H4 (cell line): ENCODE measurements at regions not wholly inside any gene's neighbourhood (a gene's known extent, or its start where the extent isn't known, plus 50 kb on each side); places are given as distances from the start of the nearest gene placed in this dataset.
"Not testable (repeated sequence)": the region's sequence is repeated elsewhere in the genome, so short reads cannot be mapped to it uniquely, and the experiment has no call there.

Experiments used
- DNase-seq: peaks from one replicate; pipeline ENCODE4 v3.0.0-alpha.2; 2015; ENCODE audit warnings: low spot score

- DNase-seq = not testable (repeated sequence)
These were observed 205.1 kb downstream of the NPIPB11 start for GRCh38 chr16:29201296-29202024.

- DNase-seq = not testable (repeated sequence)
These were observed 205.8 kb downstream of the NPIPB11 start for GRCh38 chr16:29200681-29201080.

- peak; percentile 38 for DNase-seq
These were observed 206.3 kb downstream of the NPIPB11 start for GRCh38 chr16:29200135-29200601.

GRCh38 chr16:29199626-29200025 lies 206.9 kb downstream of the NPIPB11 start:
- not testable (repeated sequence) for DNase-seq

- DNase-seq = no peak
These were observed 207.6 kb downstream of the NPIPB11 start for GRCh38 chr16:29198731-29199521.

- DNase-seq = no peak
These were observed 208.3 kb downstream of the NPIPB11 start for GRCh38 chr16:29198231-29198630.

- DNase-seq = not testable (repeated sequence)
These were observed 208.9 kb downstream of the NPIPB11 start for GRCh38 chr16:29197494-29198100.

GRCh38 chr16:29196746-29197145 lies 209.8 kb downstream of the NPIPB11 start:
- not testable (repeated sequence) for DNase-seq

GRCh38 chr16:29195116-29195872 lies 210.4 kb downstream of the LAT start:
- DNase-seq = not testable (repeated sequence)

- not testable (repeated sequence) for DNase-seq
These were observed 209.5 kb downstream of the LAT start for GRCh38 chr16:29194185-29194844.

- DNase-seq = not testable (repeated sequence)
These were observed 208.8 kb downstream of the LAT start for GRCh38 chr16:29193634-29194033.

- DNase-seq = not testable (repeated sequence)
These were observed 208.4 kb downstream of the LAT start for GRCh38 chr16:29193248-29193574.

GRCh38 chr16:29192329-29193247 lies 207.7 kb downstream of the LAT start:
- DNase-seq = no peak

GRCh38 chr16:29191636-29192180 lies 206.9 kb downstream of the LAT start:
- DNase-seq = not testable (repeated sequence)

GRCh38 chr16:29190553-29191431 lies 205.9 kb downstream of the LAT start:
- DNase-seq = not testable (repeated sequence)

GRCh38 chr16:29188806-29189205 lies 204.0 kb downstream of the LAT start:
- not testable (repeated sequence) for DNase-seq

- DNase-seq = not testable (repeated sequence)
These were observed 201.7 kb downstream of the LAT start for GRCh38 chr16:29186306-29187220.

GRCh38 chr16:29185872-29186271 lies 201.0 kb downstream of the LAT start:
- not testable (repeated sequence) for DNase-seq
